ENCODE measurements at regions not wholly inside any gene's neighbourhood (a gene's known extent, or its start where the extent isn't known, plus 50 kb on each side); places are given as distances from the start of the nearest gene placed in this dataset.

GRCh38 chr12:111063295-111064026, 143.1 kb upstream of the MYL2 start:
- no peak for TF ChIP-seq CTCF (IDR thresholded peaks at IDR 0.05; ENCODE audit: low read depth, low read length)
- no peaks in the 10 kb centered on the region for H3K9me3 ChIP-seq (ENCODE audit: control insufficient read depth, insufficient read depth, low read length)
- no peaks in the 10 kb centered on the region for H3K27me3 ChIP-seq (ENCODE audit: control insufficient read depth, insufficient read depth, low read length)
- H3K27ac ChIP-seq (ENCODE audit: low read depth, low read length), result no peak overlapping the region
- no peak overlapping the region for H3K4me3 ChIP-seq (ENCODE audit: low read depth, low read length)
- CTCF ChIA-PET, result no interaction called here
- no peak for DNase-seq (ENCODE audit: low read depth, low spot score)
- POLR2A ChIA-PET, result no interaction called here

- Histone ChIP-seq H3K9me3 (ENCODE audit: control insufficient read depth, insufficient read depth, low read length) (no peaks in the 10 kb centered on the region; the same call in 1 of the 2 replicates), H3K4me3 (ENCODE audit: low read depth, low read length) (no peak overlapping the region), H3K27ac (ENCODE audit: low read depth, low read length) (no peak overlapping the region), H3K27me3 (ENCODE audit: control insufficient read depth, insufficient read depth, low read length) (no peaks in the 10 kb centered on the region)
- no peak for TF ChIP-seq CTCF (IDR thresholded peaks at IDR 0.05; ENCODE audit: low read depth, low read length)
- ChIA-PET CTCF (no interaction called here), POLR2A (no interaction called here)
- no peak for DNase-seq (ENCODE audit: low read depth, low spot score)
These were observed 137.5 kb upstream of the MYL2 start for GRCh38 chr12:111057701-111058425.

GRCh38 chr12:111056618-111057521, 136.5 kb upstream of the MYL2 start:
- POLR2A ChIA-PET, result no interaction called here
- H3K27ac ChIP-seq (ENCODE audit: low read depth, low read length), result no peak overlapping the region
- no peak overlapping the region for H3K4me3 ChIP-seq (ENCODE audit: low read depth, low read length)
- CTCF ChIA-PET, result no interaction called here
- H3K9me3 ChIP-seq (ENCODE audit: control insufficient read depth, insufficient read depth, low read length), result no peaks in the 10 kb centered on the region; the same call in 1 of the 2 replicates
- no peak for DNase-seq (ENCODE audit: low read depth, low spot score)
- H3K27me3 ChIP-seq (ENCODE audit: control insufficient read depth, insufficient read depth, low read length), result no peaks in the 10 kb centered on the region
- TF ChIP-seq CTCF (IDR thresholded peaks at IDR 0.05; ENCODE audit: low read depth, low read length), result no peak

- no peak for DNase-seq (ENCODE audit: low read depth, low spot score)
- Histone ChIP-seq H3K9me3 (ENCODE audit: control insufficient read depth, insufficient read depth, low read length) (no peaks in the 10 kb centered on the region; the same call in 1 of the 2 replicates), H3K4me3 (ENCODE audit: low read depth, low read length) (no peak overlapping the region), H3K27ac (ENCODE audit: low read depth, low read length) (no peak overlapping the region), H3K27me3 (ENCODE audit: control insufficient read depth, insufficient read depth, low read length) (no peaks in the 10 kb centered on the region)
- ChIA-PET CTCF (no interaction called here), POLR2A (no interaction called here)
- no peak for TF ChIP-seq CTCF (IDR thresholded peaks at IDR 0.05; ENCODE audit: low read depth, low read length)
These were observed 135.0 kb upstream of the MYL2 start for GRCh38 chr12:111055181-111055880.
